SK-N-SH treated with all-trans-retinoic acid at 6 μM for 48 hours (cell line): ENCODE measurements at regions not wholly inside any gene's neighbourhood (a gene's known extent, or its start where the extent isn't known, plus 50 kb on each side); places are given as distances from the start of the nearest gene placed in this dataset.

Source experiments
- ATAC-seq: fragments of 200-7000 bp; cut with Tn5 transposase; 3 replicates; pipeline ENCODE4 v1.9.1; 2020; ENCODE audit warnings: mild to moderate bottlenecking, moderate library complexity
- CSDC2 ChIP-seq: fragments of 250-450 bp; sonication (Bioruptor Pico); IDR thresholded peaks from 2 replicates; pipeline ENCODE4 v1.5.0; 2020; ENCODE audit warnings: mild to moderate bottlenecking, moderate library complexity
- GLIS3 ChIP-seq: fragments of 250-450 bp; sonication (Bioruptor Pico); IDR thresholded peaks from 2 replicates; pipeline ENCODE4 v1.5.0; 2020; ENCODE audit warnings: mild to moderate bottlenecking, moderate library complexity
- ISL1 ChIP-seq: fragments of 250-450 bp; sonication (Bioruptor Pico); IDR thresholded peaks from 2 replicates; pipeline ENCODE4 v2.1.2; 2022; ENCODE audit warnings: mild to moderate bottlenecking, moderate library complexity
- OSR1 ChIP-seq: fragments of 250-450 bp; sonication (Bioruptor Pico); IDR thresholded peaks from 2 replicates; pipeline ENCODE4 v1.8.0; 2022; ENCODE audit warnings: moderate library complexity, mild to moderate bottlenecking, inconsistent platforms
- PPARA ChIP-seq: fragments of 250-450 bp; sonication (Bioruptor Pico); IDR thresholded peaks from 2 replicates; pipeline ENCODE4 v1.5.0; 2020; ENCODE audit warnings: mild to moderate bottlenecking, borderline replicate concordance
- RARB ChIP-seq: fragments of 250-450 bp; sonication (Bioruptor Pico); IDR thresholded peaks from 2 replicates; pipeline ENCODE4 v1.8.0; 2021; ENCODE audit warnings: mild to moderate bottlenecking, moderate library complexity
- SNAI2 ChIP-seq: fragments of 250-450 bp; sonication (Bioruptor Pico); IDR thresholded peaks from 2 replicates; pipeline ENCODE4 v1.5.0; 2020; ENCODE audit warnings: mild to moderate bottlenecking, moderate library complexity
- TCF4 ChIP-seq: fragments of 250-450 bp; sonication (Bioruptor Pico); IDR thresholded peaks from 2 replicates; pipeline ENCODE4 v1.8.0; 2021; ENCODE audit warnings: mild to moderate bottlenecking, moderate library complexity, borderline replicate concordance
- ZC3H10 ChIP-seq: fragments of 250-450 bp; sonication (Bioruptor Pico); IDR thresholded peaks from 2 replicates; pipeline ENCODE4 v1.5.1; 2021; ENCODE audit warnings: mild to moderate bottlenecking, moderate library complexity
- ZFP30 ChIP-seq: fragments of 450-650 bp; formaldehyde crosslinking; IDR thresholded peaks from 2 replicates; pipeline ENCODE4 v1.5.0; 2022; ENCODE audit warnings: mild to moderate bottlenecking, moderate library complexity
- ZNF565 ChIP-seq: fragments of 450-650 bp; formaldehyde crosslinking; conservative IDR thresholded peaks from 2 replicates; pipeline ENCODE4 v1.5.0; 2020; ENCODE audit warnings: low read depth, mild to moderate bottlenecking, moderate library complexity
- ZNF70 ChIP-seq: fragments of 450-650 bp; formaldehyde crosslinking; IDR thresholded peaks from 2 replicates; pipeline ENCODE4 v1.5.0; 2020; ENCODE audit warnings: mild to moderate bottlenecking, moderate library complexity
- TF ChIP-seq, protein P1 (sequence below): fragments of 250-450 bp; sonication (Bioruptor Pico); IDR thresholded peaks from 2 replicates; pipeline ENCODE4 v1.5.1; 2020; ENCODE audit warnings: low read depth, mild to moderate bottlenecking, moderate library complexity
- TF ChIP-seq, protein P2 (sequence below): fragments of 250-450 bp; sonication (Bioruptor Pico); IDR thresholded peaks from 2 replicates; pipeline ENCODE4 v1.5.1; 2021; ENCODE audit warnings: mild to moderate bottlenecking, moderate library complexity
- TF ChIP-seq, protein P3 (sequence below): fragments of 250-450 bp; sonication (Bioruptor Pico); IDR thresholded peaks from 2 replicates; pipeline ENCODE4 v1.5.0; 2020; ENCODE audit warnings: mild to moderate bottlenecking, moderate library complexity
- TF ChIP-seq, protein P4 (sequence below): fragments of 250-450 bp; sonication (Bioruptor Pico); IDR thresholded peaks from 2 replicates; pipeline ENCODE4 v1.8.0; 2020; ENCODE audit warnings: mild to moderate bottlenecking, moderate library complexity, borderline replicate concordance
- TF ChIP-seq, protein P5 (sequence below): fragments of 250-450 bp; sonication (Bioruptor Pico); IDR thresholded peaks from 2 replicates; pipeline ENCODE4 v1.8.0; 2021; ENCODE audit warnings: low read depth, mild to moderate bottlenecking, moderate library complexity, borderline replicate concordance

DNA sequence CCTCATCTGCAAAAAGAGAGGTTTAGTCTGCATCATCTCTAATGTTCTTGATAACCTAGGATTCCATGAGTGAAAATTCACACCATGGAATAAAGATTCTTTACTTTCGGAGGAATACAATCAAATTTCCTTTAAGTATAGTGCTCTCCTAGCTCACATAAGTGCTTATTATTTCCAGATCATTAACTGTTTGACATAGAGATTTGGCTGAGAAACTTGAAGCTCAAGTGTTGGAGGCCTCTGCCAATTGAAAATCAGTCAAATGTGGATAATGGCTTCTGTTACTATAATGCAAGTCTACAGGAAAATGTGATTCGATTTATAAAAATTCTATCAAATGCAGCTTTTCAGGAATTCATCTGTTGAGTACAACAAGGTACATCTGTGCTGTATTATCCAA, 144.6 kb downstream of the KIF18A start (continued):
- TF ChIP-seq, protein P1, sequence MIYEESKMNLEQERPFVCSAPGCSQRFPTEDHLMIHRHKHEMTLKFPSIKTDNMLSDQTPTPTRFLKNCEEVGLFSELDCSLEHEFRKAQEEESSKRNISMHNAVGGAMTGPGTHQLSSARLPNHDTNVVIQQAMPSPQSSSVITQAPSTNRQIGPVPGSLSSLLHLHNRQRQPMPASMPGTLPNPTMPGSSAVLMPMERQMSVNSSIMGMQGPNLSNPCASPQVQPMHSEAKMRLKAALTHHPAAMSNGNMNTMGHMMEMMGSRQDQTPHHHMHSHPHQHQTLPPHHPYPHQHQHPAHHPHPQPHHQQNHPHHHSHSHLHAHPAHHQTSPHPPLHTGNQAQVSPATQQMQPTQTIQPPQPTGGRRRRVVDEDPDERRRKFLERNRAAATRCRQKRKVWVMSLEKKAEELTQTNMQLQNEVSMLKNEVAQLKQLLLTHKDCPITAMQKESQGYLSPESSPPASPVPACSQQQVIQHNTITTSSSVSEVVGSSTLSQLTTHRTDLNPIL (CRISPR knock-in tag) = no peak
- TF ChIP-seq, protein P2, sequence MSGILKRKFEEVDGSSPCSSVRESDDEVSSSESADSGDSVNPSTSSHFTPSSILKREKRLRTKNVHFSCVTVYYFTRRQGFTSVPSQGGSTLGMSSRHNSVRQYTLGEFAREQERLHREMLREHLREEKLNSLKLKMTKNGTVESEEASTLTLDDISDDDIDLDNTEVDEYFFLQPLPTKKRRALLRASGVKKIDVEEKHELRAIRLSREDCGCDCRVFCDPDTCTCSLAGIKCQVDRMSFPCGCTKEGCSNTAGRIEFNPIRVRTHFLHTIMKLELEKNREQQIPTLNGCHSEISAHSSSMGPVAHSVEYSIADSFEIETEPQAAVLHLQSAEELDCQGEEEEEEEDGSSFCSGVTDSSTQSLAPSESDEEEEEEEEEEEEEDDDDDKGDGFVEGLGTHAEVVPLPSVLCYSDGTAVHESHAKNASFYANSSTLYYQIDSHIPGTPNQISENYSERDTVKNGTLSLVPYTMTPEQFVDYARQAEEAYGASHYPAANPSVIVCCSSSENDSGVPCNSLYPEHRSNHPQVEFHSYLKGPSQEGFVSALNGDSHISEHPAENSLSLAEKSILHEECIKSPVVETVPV (CRISPR knock-in tag) = no peak
- TF ChIP-seq, all 23 proteins: peak for 0

DNA sequence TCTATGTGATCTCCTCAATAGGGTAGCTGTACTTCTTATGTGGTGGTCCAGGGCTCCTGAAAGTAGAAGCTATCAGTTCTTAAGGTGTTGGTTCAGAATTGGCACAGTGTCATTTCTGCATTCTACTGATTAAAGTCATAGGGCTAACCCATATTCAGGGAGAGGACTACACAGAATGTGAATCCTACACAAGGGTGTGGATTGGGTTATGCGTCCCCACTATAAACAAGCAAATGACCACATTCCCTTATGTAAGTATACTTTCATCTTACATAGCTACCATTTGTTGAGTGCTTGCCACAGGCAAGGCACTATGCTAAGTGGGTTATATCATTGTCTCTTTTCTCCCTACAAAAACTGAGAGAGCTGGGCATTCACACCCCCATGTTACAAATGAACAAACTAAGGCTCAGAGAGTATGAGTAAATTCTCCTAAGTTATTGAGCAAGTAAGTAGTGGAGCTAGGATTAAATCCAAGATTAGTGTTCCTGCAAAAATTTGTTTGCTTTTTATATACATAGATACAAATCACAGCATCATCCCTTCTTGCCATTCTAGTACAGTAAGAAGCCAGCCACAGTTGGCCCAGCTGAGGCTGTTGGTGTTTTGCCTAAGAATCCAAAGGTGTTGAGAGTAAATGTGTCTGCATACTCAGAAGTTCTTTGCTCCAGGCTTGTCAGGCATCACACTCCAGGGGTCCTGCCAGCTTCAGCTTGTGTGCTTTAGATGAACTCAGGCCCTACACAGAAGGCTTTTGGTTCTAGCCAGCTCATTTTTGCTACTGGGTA, 157.8 kb downstream of the KIF18A start:
- no peak for TF ChIP-seq CSDC2 (CRISPR knock-in tag)
- no peak for TF ChIP-seq RARB (CRISPR knock-in tag)
- no peak for TF ChIP-seq ZNF565 (CRISPR knock-in tag)
- TF ChIP-seq ZFP30 (CRISPR knock-in tag) = no peak
- TF ChIP-seq, protein P3, sequence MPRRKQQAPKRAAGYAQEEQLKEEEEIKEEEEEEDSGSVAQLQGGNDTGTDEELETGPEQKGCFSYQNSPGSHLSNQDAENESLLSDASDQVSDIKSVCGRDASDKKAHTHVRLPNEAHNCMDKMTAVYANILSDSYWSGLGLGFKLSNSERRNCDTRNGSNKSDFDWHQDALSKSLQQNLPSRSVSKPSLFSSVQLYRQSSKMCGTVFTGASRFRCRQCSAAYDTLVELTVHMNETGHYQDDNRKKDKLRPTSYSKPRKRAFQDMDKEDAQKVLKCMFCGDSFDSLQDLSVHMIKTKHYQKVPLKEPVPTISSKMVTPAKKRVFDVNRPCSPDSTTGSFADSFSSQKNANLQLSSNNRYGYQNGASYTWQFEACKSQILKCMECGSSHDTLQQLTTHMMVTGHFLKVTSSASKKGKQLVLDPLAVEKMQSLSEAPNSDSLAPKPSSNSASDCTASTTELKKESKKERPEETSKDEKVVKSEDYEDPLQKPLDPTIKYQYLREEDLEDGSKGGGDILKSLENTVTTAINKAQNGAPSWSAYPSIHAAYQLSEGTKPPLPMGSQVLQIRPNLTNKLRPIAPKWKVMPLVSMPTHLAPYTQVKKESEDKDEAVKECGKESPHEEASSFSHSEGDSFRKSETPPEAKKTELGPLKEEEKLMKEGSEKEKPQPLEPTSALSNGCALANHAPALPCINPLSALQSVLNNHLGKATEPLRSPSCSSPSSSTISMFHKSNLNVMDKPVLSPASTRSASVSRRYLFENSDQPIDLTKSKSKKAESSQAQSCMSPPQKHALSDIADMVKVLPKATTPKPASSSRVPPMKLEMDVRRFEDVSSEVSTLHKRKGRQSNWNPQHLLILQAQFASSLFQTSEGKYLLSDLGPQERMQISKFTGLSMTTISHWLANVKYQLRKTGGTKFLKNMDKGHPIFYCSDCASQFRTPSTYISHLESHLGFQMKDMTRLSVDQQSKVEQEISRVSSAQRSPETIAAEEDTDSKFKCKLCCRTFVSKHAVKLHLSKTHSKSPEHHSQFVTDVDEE (CRISPR knock-in tag) = no peak
- TF ChIP-seq, protein P4, sequence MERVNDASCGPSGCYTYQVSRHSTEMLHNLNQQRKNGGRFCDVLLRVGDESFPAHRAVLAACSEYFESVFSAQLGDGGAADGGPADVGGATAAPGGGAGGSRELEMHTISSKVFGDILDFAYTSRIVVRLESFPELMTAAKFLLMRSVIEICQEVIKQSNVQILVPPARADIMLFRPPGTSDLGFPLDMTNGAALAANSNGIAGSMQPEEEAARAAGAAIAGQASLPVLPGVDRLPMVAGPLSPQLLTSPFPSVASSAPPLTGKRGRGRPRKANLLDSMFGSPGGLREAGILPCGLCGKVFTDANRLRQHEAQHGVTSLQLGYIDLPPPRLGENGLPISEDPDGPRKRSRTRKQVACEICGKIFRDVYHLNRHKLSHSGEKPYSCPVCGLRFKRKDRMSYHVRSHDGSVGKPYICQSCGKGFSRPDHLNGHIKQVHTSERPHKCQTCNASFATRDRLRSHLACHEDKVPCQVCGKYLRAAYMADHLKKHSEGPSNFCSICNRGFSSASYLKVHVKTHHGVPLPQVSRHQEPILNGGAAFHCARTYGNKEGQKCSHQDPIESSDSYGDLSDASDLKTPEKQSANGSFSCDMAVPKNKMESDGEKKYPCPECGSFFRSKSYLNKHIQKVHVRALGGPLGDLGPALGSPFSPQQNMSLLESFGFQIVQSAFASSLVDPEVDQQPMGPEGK (CRISPR knock-in tag) = no peak
- TF ChIP-seq, protein P2 (CRISPR knock-in tag) = no peak
- TF ChIP-seq ZNF70 (CRISPR knock-in tag) = no peak
- TF ChIP-seq, protein P1 (CRISPR knock-in tag) = no peak
- no peak for TF ChIP-seq GLIS3 (CRISPR knock-in tag)
- TF ChIP-seq OSR1 (CRISPR knock-in tag) = no peak
- TF ChIP-seq, protein P5, sequence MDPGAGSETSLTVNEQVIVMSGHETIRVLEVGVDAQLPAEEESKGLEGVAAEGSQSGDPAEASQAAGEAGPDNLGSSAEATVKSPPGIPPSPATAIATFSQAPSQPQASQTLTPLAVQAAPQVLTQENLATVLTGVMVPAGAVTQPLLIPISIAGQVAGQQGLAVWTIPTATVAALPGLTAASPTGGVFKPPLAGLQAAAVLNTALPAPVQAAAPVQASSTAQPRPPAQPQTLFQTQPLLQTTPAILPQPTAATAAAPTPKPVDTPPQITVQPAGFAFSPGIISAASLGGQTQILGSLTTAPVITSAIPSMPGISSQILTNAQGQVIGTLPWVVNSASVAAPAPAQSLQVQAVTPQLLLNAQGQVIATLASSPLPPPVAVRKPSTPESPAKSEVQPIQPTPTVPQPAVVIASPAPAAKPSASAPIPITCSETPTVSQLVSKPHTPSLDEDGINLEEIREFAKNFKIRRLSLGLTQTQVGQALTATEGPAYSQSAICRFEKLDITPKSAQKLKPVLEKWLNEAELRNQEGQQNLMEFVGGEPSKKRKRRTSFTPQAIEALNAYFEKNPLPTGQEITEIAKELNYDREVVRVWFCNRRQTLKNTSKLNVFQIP (CRISPR knock-in tag) = no peak
- TF ChIP-seq PPARA (CRISPR knock-in tag) = no peak
- TF ChIP-seq SNAI2 = no peak
- no peak for TF ChIP-seq ISL1 (CRISPR knock-in tag)
- TF ChIP-seq ZC3H10 = no peak
- no peak for TF ChIP-seq TCF4
- ATAC-seq = no peak
